ENCODE measurements at regions not wholly inside any gene's neighbourhood (a gene's known extent, or its start where the extent isn't known, plus 50 kb on each side); places are given as distances from the start of the nearest gene placed in this dataset.

DNA sequence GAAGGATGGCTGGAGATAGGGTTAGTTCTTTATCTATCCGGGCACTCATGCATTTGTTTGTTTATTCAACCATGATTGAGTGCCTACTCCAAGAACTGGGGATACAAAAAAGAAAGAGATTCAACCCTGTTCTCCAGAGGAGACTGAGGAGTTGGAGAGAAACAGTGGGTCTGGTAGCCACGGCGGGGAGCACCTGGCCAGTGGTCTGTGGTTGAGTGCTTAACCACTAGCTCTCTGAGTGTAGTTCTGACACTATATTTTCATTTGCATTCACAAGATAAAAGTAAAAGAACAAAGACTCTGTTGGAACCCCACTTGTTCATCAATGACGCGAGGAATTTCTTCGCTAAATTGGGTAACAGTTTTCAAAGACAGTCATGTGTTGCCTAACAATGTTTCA lies 295.5 kb upstream of the MSX2 start:
- Mint-ChIP-seq H3K4me1 (peaks cover 32% of the 10 kb centered on the region), H3K36me3 (ENCODE audit: low read depth) (no peaks in the 10 kb centered on the region), H3K4me3 (no peak overlapping the region), H3K27ac (no peak overlapping the region), H3K27me3 (ENCODE audit: insufficient read depth) (no peaks in the 10 kb centered on the region), H3K9me3 (no peaks in the 10 kb centered on the region)
- Histone ChIP-seq H3K27ac (ENCODE audit: low read depth, low read length) (no peak overlapping the region), H3K9me3 (ENCODE audit: control insufficient read depth, low read length) (peaks cover 7% of the 10 kb centered on the region), H3K27me3 (ENCODE audit: control insufficient read depth, insufficient read depth, low read length, poor library complexity, severe bottlenecking) (no peaks in the 10 kb centered on the region), H3K9ac (ENCODE audit: extremely low read depth, low read length, poor library complexity, severe bottlenecking) (no peak overlapping the region), H3K4me1 (ENCODE audit: control insufficient read depth, insufficient read depth, low read length) (peaks cover 24% of the 10 kb centered on the region), H3K4me3 (ENCODE audit: low read length) (no peak overlapping the region), H3K36me3 (ENCODE audit: control insufficient read depth, insufficient read depth, low read length) (no peaks in the 10 kb centered on the region)
- TF ChIP-seq, protein P1, sequence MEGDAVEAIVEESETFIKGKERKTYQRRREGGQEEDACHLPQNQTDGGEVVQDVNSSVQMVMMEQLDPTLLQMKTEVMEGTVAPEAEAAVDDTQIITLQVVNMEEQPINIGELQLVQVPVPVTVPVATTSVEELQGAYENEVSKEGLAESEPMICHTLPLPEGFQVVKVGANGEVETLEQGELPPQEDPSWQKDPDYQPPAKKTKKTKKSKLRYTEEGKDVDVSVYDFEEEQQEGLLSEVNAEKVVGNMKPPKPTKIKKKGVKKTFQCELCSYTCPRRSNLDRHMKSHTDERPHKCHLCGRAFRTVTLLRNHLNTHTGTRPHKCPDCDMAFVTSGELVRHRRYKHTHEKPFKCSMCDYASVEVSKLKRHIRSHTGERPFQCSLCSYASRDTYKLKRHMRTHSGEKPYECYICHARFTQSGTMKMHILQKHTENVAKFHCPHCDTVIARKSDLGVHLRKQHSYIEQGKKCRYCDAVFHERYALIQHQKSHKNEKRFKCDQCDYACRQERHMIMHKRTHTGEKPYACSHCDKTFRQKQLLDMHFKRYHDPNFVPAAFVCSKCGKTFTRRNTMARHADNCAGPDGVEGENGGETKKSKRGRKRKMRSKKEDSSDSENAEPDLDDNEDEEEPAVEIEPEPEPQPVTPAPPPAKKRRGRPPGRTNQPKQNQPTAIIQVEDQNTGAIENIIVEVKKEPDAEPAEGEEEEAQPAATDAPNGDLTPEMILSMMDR (conservative IDR thresholded peaks at IDR 0.05) = no peak
- DNase-seq = no peak
- 96 to 100% methylated on average over 4 to 6 of the region's 6 CpGs for WGBS, 2 experiments (ENCODE audit: insufficient coverage in 1 of 2, insufficient read length in 1 of 2)

DNA sequence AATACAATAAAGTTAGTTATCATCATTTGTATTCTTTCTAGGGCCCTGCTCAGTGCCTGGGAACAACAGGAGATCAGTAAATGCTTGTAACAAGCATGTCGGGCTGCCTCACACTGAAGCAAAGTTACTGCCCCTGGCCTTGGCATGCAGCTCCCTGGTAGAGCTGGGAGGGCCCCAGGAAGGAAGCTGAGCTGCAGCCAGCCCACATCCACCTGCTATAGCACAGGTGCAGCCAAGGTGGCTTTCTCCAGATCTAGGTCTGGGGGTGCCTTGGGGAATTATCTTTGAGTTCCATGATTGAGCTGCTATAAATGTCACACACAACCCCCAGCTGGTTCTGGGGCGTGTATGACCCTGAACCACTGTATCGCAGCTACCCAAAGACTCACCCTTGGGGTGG lies 293.4 kb upstream of the MSX2 start:
- H3K4me1 ChIP-seq (ENCODE audit: control insufficient read depth, insufficient read depth, low read length) = peaks cover 17% of the 10 kb centered on the region
- H3K27ac ChIP-seq (ENCODE audit: low read depth, low read length) = no peak overlapping the region
- H3K27me3 ChIP-seq (ENCODE audit: control insufficient read depth, insufficient read depth, low read length, poor library complexity, severe bottlenecking) = no peaks in the 10 kb centered on the region
- TF ChIP-seq, protein P1 (conservative IDR thresholded peaks at IDR 0.05) = no peak
- H3K4me3 Mint-ChIP-seq = no peak overlapping the region
- H3K27ac Mint-ChIP-seq = no peak overlapping the region
- no peak overlapping the region for H3K9ac ChIP-seq (ENCODE audit: extremely low read depth, low read length, poor library complexity, severe bottlenecking)
- no peak for DNase-seq
- peaks cover 7% of the 10 kb centered on the region for H3K9me3 ChIP-seq (ENCODE audit: control insufficient read depth, low read length)
- WGBS, 2 experiments (ENCODE audit: insufficient coverage in 1 of 2, insufficient read length in 1 of 2) = 86 to 93% methylated on average over 1 to 3 of the region's 3 CpGs
- H3K27me3 Mint-ChIP-seq (ENCODE audit: insufficient read depth) = no peaks in the 10 kb centered on the region
- no peak overlapping the region for H3K4me3 ChIP-seq (ENCODE audit: low read length)
- H3K9me3 Mint-ChIP-seq = no peaks in the 10 kb centered on the region
- H3K36me3 Mint-ChIP-seq (ENCODE audit: low read depth) = no peaks in the 10 kb centered on the region
- H3K4me1 Mint-ChIP-seq = peaks cover 25% of the 10 kb centered on the region
- no peaks in the 10 kb centered on the region for H3K36me3 ChIP-seq (ENCODE audit: control insufficient read depth, insufficient read depth, low read length)

DNA sequence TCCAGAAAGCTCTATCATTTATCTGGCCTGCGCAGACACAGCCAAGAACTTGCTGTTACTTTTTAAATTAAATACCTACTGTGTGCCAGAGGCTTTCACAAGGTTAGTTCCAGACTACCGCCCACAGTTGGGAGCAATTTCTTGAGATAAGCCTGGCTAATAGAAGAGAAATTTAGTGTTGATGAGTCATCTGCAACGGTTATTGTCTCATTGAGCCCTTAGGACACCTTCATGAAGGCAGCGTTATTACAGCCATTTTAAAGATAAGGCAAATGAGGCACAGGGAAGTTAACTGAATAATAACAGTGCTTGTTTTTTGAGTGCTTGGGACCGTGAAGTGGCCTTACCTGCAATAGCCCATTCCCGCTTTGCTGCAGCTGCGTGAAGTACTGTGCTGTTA lies 292.9 kb upstream of the MSX2 start:
- no peak overlapping the region for H3K4me3 Mint-ChIP-seq
- H3K27me3 Mint-ChIP-seq (ENCODE audit: insufficient read depth) = no peaks in the 10 kb centered on the region
- Histone ChIP-seq H3K9me3 (ENCODE audit: control insufficient read depth, low read length) (peaks cover 7% of the 10 kb centered on the region), H3K9ac (ENCODE audit: extremely low read depth, low read length, poor library complexity, severe bottlenecking) (no peak overlapping the region), H3K4me3 (ENCODE audit: low read length) (no peak overlapping the region), H3K4me1 (ENCODE audit: control insufficient read depth, insufficient read depth, low read length) (peaks cover 17% of the 10 kb centered on the region), H3K27me3 (ENCODE audit: control insufficient read depth, insufficient read depth, low read length, poor library complexity, severe bottlenecking) (no peaks in the 10 kb centered on the region), H3K27ac (ENCODE audit: low read depth, low read length) (no peak overlapping the region), H3K36me3 (ENCODE audit: control insufficient read depth, insufficient read depth, low read length) (no peaks in the 10 kb centered on the region)
- no peaks in the 10 kb centered on the region for H3K36me3 Mint-ChIP-seq (ENCODE audit: low read depth)
- no peak for DNase-seq
- TF ChIP-seq, protein P1 (conservative IDR thresholded peaks at IDR 0.05) = no peak
- no peaks in the 10 kb centered on the region for H3K9me3 Mint-ChIP-seq
- H3K27ac Mint-ChIP-seq = no peak overlapping the region
- peaks cover 20% of the 10 kb centered on the region for H3K4me1 Mint-ChIP-seq
- WGBS, 2 experiments (ENCODE audit: insufficient coverage in 1 of 2, insufficient read length in 1 of 2) = 82 to 86% methylated on average over 6 to 7 of the region's 7 CpGs

All from endodermal cell (in vitro differentiated cells).